HUDEP-2 (cell line): ENCODE measurements at regions not wholly inside any gene's neighbourhood (a gene's known extent, or its start where the extent isn't known, plus 50 kb on each side); places are given as distances from the start of the nearest gene placed in this dataset.
"Not testable (repeated sequence)": the region's sequence is repeated elsewhere in the genome, so short reads cannot be mapped to it uniquely, and the experiment has no call there.

Experiments used
- DNase-seq, 76 experiments: peaks; one replicate each; lab custom pipeline; 2025; ENCODE audit not compliant: unreplicated experiment in 76 of 76; lab: John Stamatoyannopoulos, UW

DNA sequence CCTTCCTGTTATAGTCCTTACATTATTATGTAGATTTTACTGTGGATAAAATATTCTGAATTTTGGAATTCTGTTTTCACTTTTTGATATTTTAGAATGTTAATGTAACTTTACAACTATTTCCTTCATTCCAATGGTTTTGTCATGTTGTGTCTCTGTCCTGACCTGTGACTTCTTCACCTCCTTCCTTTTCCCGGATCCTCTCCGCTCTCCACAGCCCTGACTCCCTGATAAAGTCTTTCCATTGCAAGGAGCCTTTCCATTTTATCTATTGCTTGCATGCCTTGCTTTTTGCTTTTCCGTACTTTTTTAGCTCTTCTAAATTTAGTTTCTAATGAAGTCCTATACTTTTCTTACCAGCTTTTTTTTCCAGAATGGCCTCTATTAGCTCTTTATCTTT, 117.6 kb upstream of the ARRDC3 start:
- no peak for DNase-seq

DNA sequence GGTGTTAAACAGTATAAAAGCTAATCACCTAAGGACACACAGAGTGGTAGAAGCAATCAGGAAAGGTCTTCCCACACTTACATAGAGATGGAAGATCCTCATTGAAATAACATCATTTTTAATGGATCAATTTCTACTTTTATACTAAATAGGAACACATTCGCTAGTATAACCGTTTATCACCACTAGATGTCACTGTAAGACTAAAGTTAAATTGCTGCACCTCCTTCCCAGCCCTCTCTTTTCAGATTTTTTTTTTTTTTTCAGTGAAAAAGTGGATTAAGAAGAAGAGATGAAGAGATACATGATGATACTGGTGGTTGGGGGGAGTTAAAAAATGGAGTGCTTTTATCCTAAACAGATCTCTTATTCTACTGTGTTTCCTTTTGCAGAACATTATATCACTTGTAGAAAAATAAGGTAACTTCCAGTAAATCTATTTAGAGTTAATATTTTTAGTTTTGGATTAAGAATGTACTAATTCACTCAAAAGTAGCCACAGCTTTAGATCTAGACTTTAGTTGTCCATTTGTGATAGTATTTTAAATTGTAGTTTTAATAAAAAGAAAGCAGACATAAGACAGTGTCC, 116.9 kb upstream of the ARRDC3 start:
- DNase-seq: peak in 17 of 76 experiments; percentile 1 to 36 (median 12)

DNA sequence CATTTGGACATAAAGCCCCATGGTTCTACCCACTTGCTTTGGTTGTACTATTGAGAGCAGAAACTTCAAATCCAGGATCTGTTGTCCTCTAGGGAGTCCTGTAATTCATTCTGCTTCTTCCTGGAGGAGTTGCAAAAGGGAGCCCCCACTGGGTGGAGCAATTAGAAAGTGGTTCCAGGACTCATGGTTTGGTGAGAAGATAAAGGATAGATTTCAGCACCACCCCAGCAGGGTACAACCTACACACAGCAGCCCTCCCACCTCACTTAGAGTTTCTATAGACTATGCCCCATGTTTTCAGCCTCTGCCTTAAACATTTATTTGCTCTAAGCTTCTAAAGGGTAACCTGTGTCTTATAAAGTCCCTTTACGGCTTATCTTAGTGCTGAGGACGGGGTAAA, 112.6 kb upstream of the ARRDC3 start:
- DNase-seq: no peak

DNA sequence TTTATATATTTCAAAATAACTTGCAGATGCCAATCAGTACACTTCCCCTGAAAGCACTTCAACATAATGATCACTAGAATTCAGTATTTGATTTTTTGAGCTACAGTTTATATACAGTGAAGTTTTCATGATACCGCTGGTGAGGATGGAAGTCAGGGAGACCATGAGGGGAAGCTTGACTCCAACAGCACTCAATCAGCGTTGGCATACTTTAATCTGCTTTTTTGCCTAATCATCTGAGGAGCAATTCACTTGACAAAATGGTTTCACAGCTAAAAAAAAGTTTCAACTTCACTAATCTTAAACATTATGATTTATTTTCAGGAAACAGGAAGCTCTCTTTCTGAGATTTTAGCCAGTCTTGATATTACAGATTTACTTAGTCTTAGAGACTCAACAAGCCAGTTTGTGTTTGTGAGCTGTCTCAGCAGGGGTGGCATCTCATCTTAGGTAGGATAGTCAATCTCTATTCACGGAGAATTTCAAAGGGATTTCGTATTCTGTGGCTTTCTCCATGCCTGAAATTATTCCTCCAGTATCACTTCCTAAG, 111.4 kb upstream of the ARRDC3 start:
- DNase-seq: no peak

DNA sequence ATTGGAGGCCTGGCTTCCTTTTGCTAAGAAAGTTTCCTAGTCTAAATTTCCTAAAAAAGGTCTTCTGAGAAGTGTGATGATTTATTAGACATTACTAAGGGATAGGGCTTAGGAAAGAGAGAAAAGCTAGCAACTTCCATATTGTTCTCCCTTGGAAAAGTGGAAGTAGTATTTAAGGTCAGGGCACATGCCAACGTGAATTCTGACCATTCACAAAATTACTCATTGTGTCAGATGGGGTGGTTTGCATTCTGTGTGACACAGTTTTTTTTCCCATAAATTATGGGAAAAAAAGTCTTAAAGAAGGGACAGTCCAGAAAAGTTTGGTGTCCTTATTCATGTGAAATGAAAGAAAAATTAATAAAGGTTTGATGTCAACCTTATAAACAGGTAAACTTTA, 110.0 kb upstream of the ARRDC3 start:
- no peak for DNase-seq

DNA sequence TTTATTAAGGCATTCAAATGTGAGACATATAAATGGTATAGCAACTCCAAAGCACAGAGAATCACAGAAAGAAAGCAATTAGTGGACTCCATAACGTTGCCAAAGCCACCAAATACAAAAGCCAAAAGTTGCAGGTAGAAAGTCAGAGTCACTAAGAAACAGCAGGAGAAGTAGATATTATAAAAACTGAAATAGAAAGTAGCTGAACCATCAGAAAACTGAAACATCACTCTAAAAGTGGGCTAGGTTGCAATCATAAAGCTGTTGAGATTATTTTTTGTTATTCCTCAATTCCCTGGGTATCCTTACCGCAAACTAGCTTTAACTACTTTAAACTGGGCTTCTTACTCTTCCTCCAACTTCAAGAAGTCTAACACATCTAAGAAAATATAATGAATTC, 108.1 kb upstream of the ARRDC3 start:
- no peak for DNase-seq

DNA sequence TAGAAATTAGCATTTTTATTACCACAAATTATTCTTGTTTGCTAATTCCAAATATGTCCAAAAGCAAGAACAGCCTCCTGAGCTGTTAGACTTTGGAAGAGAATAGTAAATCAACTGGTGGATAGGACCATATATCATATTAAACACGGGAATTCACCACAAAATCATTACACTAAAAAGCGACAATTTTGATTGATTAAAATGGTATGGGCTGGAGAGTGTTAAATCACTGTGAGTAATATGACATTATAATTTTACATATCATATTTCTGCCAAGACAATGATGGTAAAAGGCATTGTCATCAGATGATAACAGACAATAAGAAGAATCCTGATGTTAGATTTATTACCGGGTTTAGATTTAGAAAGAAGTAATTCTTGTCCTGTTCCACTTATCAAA, 107.2 kb upstream of the ARRDC3 start:
- DNase-seq: no peak

DNA sequence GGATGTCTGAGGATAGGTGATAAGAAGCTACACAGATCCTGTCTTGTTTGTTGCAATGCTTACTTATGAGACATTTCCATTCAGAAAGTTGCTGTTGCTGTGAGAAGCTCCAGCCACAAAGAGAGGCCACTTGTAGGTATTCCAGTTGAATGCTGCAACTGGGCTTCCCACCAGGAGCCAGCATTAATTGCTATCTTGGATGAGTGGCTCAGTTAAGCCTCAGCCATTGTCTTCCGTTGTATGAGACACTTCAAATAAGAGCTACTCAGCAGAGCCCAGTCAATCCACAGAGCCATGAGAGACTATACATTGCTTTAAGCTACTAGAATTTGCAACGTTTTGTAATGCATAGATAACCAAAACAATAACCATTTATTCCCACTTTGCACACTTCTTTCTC, 104.3 kb upstream of the ARRDC3 start:
- DNase-seq: no peak

DNA sequence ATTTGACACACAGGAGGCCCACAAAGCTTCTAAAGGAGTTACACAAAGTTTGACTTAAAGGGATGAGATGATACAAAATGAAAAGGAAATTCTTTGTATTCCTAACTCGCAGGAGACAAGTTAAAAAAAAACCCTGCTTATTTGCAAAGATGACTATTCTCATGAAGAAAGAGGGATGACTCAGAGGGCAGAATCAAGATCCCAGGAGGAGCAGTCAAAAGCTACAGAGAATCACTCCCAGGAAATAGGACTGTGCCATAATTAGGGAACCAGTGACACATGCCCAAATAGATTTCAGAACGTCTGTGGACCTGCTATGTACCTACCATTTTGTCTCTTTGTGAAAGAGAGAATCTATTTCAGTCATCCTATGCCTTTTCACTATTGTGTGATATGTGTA, 103.5 kb upstream of the ARRDC3 start:
- no peak for DNase-seq

DNA sequence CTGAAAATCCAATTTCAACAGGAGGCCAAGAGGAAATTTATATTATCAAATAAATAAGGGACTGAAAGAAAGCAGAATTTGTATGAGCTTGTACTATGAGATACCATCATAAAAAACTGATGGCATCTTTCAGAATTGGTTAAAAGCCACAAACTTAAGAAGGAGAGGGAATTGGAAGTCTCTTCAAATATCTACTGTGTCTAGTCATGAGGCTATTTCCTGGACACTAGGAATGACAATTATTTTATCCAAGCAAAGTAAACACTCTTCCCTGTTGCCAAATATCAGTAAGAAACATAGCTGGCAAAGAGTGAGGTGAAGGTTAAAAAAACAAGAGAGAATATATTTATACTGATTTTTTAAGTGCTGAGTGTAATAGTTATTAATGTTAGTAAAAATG, 101.5 kb upstream of the ARRDC3 start:
- DNase-seq: no peak

DNA sequence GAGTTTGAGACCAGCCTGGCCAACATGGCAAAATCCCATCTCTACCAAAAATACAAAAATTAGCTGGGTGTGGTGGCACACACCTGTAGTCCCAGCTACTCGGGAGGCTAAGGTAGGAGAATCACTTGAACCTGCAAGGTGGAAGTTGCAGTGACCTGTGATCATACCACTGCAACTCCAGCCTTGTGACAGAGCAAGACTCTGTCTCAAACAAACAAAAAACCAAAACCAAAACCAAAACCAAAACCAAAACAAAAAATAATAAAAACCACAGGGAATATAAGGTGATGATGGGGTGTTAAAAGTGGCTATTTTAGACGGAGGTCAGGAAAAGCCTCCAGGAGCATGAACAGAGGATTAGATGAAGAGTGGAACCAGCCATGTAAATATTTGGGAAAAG, 96.3 kb upstream of the ARRDC3 start:
- DNase-seq: not testable (repeated sequence)

DNA sequence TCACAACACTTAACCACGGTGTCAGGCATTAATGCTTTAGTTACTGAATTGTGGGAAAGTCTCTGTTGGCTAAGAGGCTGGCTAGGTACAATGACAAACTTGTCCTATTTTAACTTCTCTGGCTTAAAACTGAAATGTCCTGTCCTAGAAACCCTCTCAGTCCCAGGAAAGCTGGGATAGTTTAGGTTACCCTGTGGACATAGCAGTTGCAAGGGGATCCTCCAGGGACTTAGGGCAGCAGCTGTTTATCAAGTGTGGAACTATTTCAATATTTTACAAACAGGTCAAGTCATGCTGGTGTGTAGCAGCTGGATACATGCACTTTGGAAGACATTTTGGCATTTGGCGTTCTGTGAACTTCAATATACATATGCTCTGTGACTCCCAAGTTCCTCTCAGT, 95.0 kb upstream of the ARRDC3 start:
- DNase-seq: no peak

DNA sequence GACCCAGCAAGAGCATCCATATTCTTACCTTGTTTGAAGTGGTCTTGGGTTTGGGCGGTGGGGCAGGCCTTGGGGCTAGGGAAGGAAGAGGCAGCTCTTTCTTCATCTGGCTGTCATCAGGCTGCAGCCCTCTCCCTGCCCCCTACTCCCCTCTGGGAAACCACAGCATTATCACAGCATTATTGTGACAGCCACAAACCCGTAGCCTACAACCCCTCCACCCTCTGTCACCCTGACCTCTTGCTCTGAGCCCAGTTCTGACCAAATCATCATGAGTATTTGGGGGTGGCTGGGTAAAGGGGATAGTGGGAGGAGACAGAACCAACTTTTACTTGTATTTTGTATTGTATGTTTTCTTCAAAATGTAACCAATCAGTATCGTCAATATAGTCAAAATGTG, 94.3 kb upstream of the ARRDC3 start:
- no peak for DNase-seq

DNA sequence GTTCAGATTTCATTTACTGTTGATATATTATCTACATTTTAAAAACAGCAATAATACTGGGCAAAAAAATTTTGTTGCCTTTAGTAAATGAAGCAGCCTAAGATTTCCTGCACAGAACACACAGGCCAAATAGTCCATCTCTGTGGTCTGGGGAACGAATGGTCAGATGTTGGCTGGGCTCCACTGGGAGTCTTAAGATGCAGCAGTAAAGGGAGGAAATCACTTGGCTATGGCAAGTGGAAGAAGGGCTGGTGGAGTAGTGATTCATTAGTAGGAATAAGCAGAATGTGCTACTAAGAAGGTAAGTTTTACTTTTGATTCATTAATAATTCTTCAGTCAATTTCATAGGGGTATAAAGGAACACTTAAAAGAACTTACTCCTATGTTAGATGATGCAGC, 91.1 kb upstream of the ARRDC3 start:
- DNase-seq: no peak

DNA sequence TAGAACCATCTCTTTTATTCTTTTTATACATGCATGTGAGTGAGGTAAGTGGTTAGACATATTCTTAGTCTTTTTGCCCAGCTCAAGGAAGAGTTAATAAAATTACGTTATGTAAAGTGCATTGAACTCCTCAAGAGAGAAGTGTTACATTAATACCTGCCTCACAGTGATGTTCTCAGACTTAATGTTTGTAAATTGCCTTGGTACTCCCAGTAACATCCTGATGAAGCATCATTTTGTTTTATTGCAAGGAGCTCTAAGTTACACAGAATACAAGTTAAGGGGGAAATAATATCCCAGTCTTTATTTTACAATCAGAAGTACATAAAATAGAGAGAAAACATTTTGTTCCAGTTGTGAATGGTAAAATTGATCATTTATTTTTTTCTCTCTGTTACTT, 89.5 kb upstream of the ARRDC3 start:
- DNase-seq: no peak

DNA sequence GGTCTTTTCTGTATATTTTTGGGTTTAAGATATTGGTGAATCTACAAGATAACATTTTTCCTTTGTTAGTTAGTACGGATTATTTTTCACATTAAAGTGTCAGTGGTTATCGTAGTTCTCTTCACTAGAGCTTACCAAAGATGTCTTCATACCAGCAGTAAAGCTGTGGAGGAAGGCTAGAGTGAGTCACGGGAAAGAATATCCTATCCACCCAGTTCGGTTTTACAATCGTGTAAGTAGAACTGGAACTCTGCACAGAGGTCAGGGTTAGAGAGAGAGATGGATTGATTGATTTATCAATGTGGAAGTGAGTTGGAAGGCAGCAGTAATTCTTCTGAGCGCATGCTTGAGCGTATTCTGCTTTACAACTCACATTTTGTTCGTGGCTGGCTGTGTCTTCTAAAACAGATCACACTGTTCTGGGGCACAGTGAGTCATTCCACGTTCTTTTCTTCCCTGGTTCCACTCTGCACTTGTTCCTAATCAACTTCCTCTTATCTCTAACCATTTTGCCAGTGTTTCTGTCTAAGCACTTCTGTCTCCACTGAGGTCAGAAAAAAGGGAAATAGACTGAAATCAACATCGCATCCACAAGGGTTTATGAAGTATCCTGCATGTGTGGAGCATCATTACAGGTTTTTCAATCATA, 86.5 kb upstream of the ARRDC3 start:
- DNase-seq: peak in 1 of 76 experiments; percentile 1

DNA sequence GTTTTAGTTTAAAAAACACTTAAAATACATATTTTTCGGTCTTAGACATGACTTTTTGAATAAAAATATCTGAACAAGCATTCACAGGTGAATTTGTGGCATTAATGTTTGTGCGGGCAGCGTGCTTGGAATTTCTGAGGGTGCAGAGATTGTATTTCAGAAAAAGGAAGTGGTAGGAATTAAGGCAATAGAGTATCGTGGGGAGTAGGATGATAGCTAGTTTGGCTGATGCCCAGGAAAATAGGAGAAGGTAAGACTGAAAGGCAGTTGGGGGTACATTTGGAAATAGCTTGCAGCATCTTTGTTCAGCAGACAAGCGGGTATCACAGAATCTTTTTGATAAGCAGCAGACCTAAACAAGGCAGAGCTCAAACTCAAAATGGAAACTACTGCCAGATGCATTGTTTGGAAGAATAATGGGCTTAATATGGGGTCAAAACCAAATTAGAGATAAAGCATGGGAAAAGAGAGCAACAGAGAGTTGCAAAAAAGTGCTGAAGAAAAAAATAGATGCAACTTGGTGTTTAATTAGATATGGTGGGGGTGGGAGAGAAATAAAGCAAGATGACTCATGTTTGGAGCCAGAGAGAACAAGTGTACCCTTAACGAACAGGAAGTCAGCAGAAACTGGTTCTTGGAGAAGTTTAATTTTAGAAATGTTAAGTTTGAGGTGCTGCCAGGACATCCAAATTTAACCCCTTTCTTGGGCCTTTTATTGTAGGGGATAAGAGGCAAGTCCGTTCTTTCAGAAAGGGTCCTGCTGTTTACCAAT, 85.7 kb upstream of the ARRDC3 start:
- DNase-seq: no peak

DNA sequence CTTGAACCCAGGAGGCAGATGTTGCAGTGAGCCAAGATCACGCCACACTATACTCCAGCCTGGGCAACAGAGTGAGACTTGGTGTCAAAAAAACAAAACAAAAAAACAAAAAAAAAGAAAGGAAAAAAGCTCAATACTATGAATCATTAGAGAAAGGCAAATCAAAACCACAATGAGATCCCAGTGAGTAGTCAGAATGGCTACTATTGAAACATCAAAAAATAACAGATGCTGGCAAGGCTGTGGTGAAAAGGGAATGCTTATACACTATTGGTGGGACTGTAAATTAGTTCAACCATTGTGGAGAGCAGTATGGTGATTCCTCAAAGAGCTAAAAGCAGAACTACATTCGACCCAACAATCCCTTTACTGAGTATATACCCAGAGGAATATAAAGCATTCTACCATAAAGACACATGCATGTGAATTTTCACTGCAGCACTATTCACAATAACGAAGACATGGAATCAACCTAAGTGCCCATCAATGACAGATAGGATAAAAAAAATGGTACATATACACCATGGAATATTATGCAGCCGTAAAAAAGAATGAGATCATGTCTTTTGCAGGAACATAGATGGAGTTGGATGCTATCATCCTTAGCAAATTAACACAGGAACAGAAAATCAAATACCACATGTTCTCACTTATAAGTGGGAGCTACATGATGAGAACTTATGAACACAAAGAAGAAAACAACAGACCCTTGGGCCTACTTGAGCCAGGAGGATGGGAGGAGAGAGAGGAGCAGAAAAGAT, 81.9 kb upstream of the ARRDC3 start:
- DNase-seq: no peak

DNA sequence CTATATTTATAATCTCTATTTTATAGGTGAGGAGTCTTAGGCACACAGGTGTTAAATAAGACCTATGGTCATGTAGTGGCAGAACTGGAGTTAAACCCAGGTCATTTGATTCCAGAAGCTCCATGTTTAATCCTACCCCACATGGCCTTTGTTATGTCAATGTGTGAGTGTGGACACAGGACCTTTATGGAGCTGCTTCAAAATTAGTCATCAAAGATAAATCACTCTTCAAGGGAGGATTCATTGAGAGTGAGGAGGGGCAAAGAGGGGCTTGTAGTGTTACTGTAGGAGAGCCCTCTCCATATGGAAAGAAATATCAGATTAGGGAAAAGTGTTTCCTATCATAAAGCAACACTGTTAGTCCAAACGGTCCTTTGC, 74.6 kb upstream of the ARRDC3 start:
- no peak for DNase-seq

DNA sequence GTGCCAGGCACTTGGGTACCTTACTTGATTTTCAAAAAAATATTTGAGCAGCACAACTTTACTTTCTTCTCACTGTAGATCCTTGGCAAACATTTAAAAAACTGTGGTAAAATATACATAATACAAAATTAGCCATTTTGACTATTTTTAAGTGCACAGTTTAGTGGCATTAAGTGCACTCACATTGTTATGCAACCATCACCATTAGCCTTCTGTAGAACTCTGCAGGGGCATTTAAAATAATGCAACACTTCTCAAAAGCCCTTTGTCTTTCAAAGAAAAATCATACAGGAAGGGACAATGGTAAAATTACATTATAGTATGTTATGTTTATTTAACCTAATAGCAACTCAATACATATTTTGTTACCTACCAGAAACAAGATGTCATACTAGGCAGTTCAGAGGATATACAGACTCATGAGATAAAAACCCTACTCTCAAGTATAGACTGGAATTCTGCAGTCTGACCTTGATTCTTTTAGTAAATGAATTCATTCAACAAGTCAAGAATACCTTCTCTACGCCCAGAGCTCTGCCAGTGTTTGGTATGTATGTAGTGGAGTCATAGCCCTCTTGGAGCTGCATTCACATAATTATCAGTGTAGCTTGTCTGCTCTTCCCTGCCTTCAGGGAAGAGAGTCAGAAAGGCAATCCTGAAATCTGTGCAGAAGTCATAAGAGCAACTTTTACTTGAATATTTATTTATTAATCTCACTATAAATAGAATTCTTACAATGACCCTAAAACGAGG, 74.0 kb upstream of the ARRDC3 start:
- no peak for DNase-seq

DNA sequence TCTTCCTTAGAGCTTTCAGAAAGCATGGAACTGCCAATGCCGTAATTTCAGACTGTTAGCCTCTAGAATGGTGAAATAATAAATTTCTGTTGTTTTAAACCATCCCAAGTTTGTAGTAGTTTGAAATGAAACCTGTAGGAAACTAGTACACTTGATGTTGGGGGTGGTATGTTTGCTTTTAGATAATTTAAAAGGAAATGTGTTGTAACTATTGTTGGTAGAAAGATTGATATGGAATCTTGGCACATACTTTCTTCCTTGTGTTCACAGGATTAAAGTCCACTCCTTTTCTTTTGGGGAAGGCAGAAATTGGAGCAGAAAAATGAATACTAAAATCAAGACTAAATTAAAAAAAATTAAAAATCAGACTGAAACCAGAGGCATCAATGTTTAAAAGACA, 66.0 kb upstream of the ARRDC3 start:
- DNase-seq: no peak
